Hepatocyte (in vitro differentiated cells): ENCODE measurements at regions not wholly inside any gene's neighbourhood (a gene's known extent, or its start where the extent isn't known, plus 50 kb on each side); places are given as distances from the start of the nearest gene placed in this dataset.

Experiments used
- CTCF ChIP-seq: fragments of 200-600 bp; sonication (generic); IDR thresholded peaks from 2 replicates; pipeline ENCODE4 v1.5.1; 2016; ENCODE audit warnings: antibody characterized with exemption, mild to moderate bottlenecking; ENCODE audit not compliant: poor library complexity
- EZH2phosphoT487 ChIP-seq: fragments of 200-600 bp; sonication (generic); IDR thresholded peaks from one replicate; pipeline ENCODE4 v1.6.1; 2018; ENCODE audit warnings: antibody characterized with exemption, mild to moderate bottlenecking, low read depth, moderate library complexity; ENCODE audit not compliant: unreplicated experiment, severe bottlenecking

GRCh38 chr16:26651884-26652283 lies 414.8 kb upstream of the C16orf82 start:
- no peak for TF ChIP-seq CTCF
- no peak for TF ChIP-seq EZH2phosphoT487
